ENCODE measurements at regions not wholly inside any gene's neighbourhood (a gene's known extent, or its start where the extent isn't known, plus 50 kb on each side); places are given as distances from the start of the nearest gene placed in this dataset.

GRCh38 chr1:68889471-68889870, 392.6 kb upstream of the DEPDC1 start:
- TF ChIP-seq, protein P1, sequence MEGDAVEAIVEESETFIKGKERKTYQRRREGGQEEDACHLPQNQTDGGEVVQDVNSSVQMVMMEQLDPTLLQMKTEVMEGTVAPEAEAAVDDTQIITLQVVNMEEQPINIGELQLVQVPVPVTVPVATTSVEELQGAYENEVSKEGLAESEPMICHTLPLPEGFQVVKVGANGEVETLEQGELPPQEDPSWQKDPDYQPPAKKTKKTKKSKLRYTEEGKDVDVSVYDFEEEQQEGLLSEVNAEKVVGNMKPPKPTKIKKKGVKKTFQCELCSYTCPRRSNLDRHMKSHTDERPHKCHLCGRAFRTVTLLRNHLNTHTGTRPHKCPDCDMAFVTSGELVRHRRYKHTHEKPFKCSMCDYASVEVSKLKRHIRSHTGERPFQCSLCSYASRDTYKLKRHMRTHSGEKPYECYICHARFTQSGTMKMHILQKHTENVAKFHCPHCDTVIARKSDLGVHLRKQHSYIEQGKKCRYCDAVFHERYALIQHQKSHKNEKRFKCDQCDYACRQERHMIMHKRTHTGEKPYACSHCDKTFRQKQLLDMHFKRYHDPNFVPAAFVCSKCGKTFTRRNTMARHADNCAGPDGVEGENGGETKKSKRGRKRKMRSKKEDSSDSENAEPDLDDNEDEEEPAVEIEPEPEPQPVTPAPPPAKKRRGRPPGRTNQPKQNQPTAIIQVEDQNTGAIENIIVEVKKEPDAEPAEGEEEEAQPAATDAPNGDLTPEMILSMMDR (IDR thresholded peaks at IDR 0.05; ENCODE audit: low read depth, low read length), result no peak
- ChIA-PET POLR2A (no interaction called here), CTCF (no interaction called here)
- Histone ChIP-seq H3K27me3 (ENCODE audit: control insufficient read depth, insufficient read depth, low read length) (no peaks in the 10 kb centered on the region), H3K27ac (ENCODE audit: low read depth, low read length) (no peak overlapping the region), H3K4me3 (ENCODE audit: low read depth, low read length) (no peak overlapping the region), H3K9me3 (ENCODE audit: control insufficient read depth, insufficient read depth, low read length) (no peaks in the 10 kb centered on the region)
- DNase-seq (ENCODE audit: low read depth, low spot score), result no peak

DNA sequence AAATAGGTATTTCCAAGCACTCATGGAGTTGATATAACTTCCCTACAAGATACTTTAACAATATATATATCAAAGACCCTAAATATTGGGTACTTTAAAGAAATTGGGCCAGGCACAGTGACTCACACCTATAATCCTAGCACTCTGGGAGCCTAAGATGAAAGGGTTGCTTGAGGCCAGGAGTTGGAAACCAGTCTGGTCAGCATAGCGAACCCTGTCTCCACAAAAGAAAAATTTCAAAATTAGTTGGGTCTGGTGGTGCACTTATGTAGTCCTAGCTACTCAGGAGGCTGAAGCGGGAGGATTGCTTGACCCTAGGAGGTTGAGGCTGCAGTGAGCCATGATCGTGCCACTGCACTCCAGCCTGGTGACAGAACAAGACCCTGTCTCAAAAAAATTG, 393.9 kb upstream of the DEPDC1 start:
- CTCF ChIA-PET, result no interaction called here

DNA sequence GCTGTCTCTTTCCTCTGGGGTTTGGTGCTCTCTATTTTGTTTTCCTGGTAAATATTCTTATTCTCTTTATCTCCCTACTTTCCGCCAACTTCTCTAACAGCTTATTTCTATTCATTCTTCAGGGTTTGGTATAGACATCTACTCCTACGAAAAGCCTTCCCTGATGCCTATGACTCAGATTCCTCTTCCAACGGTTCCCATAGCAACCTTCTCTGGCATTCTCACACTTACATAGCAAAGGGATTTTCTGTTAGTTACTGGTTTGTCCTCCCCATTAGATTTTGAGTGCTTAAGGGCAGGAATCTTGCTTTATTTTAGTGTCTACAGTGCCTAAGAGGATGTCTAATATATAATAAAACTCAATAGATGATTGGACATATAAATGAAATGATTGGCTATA, 407.6 kb upstream of the DEPDC1 start:
- Histone ChIP-seq H3K4me3 (ENCODE audit: low read depth, low read length) (no peak overlapping the region), H3K27ac (ENCODE audit: low read depth, low read length) (no peak overlapping the region), H3K9me3 (ENCODE audit: control insufficient read depth, insufficient read depth, low read length) (no peaks in the 10 kb centered on the region), H3K27me3 (ENCODE audit: control insufficient read depth, insufficient read depth, low read length) (no peaks in the 10 kb centered on the region)
- TF ChIP-seq, protein P1 (IDR thresholded peaks at IDR 0.05; ENCODE audit: low read depth, low read length), result no peak
- POLR2A ChIA-PET, result no interaction called here
- DNase-seq (ENCODE audit: low read depth, low spot score), result no peak
- CTCF ChIA-PET, result no interaction called here

More for the DNA sequence above, 393.9 kb upstream of the DEPDC1 start:
- Histone ChIP-seq H3K9me3 (ENCODE audit: control insufficient read depth, insufficient read depth, low read length) (no peaks in the 10 kb centered on the region), H3K27ac (ENCODE audit: low read depth, low read length) (no peak overlapping the region), H3K27me3 (ENCODE audit: control insufficient read depth, insufficient read depth, low read length) (no peaks in the 10 kb centered on the region), H3K4me3 (ENCODE audit: low read depth, low read length) (no peak overlapping the region)
- TF ChIP-seq, protein P1 (IDR thresholded peaks at IDR 0.05; ENCODE audit: low read depth, low read length), result no peak
- no peak for DNase-seq (ENCODE audit: low read depth, low spot score)
- POLR2A ChIA-PET, result no interaction called here

GRCh38 chr1:68906431-68906830, 409.5 kb upstream of the DEPDC1 start:
- H3K27ac ChIP-seq (ENCODE audit: low read depth, low read length), result no peak overlapping the region
- ChIA-PET CTCF (no interaction called here), POLR2A (no interaction called here)
- H3K4me3 ChIP-seq (ENCODE audit: low read depth, low read length), result no peak overlapping the region
- H3K27me3 ChIP-seq (ENCODE audit: control insufficient read depth, insufficient read depth, low read length), result no peaks in the 10 kb centered on the region
- no peaks in the 10 kb centered on the region for H3K9me3 ChIP-seq (ENCODE audit: control insufficient read depth, insufficient read depth, low read length)
- DNase-seq (ENCODE audit: low read depth, low spot score), result no peak
- TF ChIP-seq, protein P1 (IDR thresholded peaks at IDR 0.05; ENCODE audit: low read depth, low read length), result no peak

DNA sequence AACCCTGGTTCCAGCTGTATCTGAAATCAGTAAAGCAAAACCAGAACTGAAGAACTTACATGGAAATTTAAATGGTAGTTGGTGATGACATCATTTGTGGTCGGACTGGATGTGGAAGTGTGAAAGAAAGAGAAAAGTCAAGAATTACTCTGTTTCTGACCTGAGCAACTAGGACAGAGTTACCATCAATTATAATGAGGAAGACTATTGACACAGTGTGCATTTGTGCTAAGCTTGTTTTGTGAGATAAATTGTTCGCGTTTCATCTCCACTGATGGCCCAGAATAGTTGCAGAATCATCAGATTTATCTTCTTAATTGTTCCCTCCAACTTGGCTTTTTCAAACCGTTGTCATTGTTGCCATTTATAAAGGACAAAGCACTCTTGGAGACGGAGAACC, 410.6 kb upstream of the DEPDC1 start:
- H3K4me3 ChIP-seq (ENCODE audit: low read depth, low read length), result no peak overlapping the region

More for the DNA sequence above, 410.6 kb upstream of the DEPDC1 start:
- no peak for DNase-seq (ENCODE audit: low read depth, low spot score)
- ChIA-PET POLR2A (no interaction called here), CTCF (no interaction called here)
- H3K9me3 ChIP-seq (ENCODE audit: control insufficient read depth, insufficient read depth, low read length), result no peaks in the 10 kb centered on the region
- H3K27me3 ChIP-seq (ENCODE audit: control insufficient read depth, insufficient read depth, low read length), result no peaks in the 10 kb centered on the region
- TF ChIP-seq, protein P1 (IDR thresholded peaks at IDR 0.05; ENCODE audit: low read depth, low read length), result no peak
- H3K27ac ChIP-seq (ENCODE audit: low read depth, low read length), result no peak overlapping the region
